22Rv1 (cell line): ENCODE measurements at regions not wholly inside any gene's neighbourhood (a gene's known extent, or its start where the extent isn't known, plus 50 kb on each side); places are given as distances from the start of the nearest gene placed in this dataset.
A peak's percentile ranks its signal among the peaks of the same experiment; 100 is the strongest.

Source experiments
- H3K27ac ChIP-seq: fragments of 450-650 bp; 2 replicates; pipeline ENCODE4 v1.5.1; 2017
- ZFX ChIP-seq: fragments of 450-650 bp; IDR thresholded peaks from 2 replicates; pipeline ENCODE4 v1.6.1; 2017; ENCODE audit warnings: antibody characterized with exemption, borderline replicate concordance
- TF ChIP-seq, protein P1 (sequence below): fragments of 450-650 bp; IDR thresholded peaks from 2 replicates; pipeline ENCODE4 v1.5.1; 2017; ENCODE audit warnings: mild to moderate bottlenecking

DNA sequence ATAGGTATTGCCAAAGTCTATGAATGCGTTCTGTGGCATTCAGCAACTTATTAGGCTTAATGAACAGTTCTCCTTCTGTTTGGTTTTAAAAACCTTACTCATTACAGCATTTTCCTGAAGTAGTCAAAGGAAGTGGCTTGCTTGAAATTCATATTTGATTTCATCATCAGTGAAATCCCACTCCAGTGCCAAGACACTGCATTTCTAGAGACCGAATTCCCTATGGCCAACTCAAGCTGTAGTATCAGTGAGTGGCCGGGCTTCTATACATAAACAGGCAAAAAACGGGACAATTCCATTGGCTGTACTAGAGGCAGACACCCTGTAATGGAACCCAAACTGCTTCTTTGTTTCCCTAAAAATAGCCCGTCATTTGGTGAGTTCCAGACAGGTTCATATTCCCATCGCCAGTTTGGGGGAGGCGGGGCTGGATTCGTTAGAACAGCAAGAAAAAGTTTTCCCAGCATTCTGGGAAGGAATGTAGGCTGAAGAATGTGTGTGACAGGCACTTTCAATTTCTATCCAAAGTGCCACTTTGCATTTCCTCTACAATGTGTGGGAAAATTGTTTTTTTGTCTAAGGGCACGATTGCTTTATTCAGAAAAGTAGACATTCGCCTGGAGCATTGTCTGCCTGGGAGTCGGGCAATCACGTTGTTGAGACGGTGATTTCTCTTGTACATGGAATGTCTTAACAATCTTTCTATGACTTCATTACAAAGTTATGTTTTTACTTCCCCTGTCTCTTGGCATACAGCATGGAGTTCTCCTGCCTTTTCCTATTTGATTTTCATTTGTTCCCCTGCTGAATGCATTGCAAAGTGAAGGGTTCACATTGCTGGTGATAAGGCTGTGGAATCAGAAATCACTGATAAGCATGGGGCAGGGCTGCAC, 141.8 kb upstream of the MAST4 start:
- TF ChIP-seq, protein P1, sequence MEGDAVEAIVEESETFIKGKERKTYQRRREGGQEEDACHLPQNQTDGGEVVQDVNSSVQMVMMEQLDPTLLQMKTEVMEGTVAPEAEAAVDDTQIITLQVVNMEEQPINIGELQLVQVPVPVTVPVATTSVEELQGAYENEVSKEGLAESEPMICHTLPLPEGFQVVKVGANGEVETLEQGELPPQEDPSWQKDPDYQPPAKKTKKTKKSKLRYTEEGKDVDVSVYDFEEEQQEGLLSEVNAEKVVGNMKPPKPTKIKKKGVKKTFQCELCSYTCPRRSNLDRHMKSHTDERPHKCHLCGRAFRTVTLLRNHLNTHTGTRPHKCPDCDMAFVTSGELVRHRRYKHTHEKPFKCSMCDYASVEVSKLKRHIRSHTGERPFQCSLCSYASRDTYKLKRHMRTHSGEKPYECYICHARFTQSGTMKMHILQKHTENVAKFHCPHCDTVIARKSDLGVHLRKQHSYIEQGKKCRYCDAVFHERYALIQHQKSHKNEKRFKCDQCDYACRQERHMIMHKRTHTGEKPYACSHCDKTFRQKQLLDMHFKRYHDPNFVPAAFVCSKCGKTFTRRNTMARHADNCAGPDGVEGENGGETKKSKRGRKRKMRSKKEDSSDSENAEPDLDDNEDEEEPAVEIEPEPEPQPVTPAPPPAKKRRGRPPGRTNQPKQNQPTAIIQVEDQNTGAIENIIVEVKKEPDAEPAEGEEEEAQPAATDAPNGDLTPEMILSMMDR = no peak
- TF ChIP-seq ZFX = no peak
- no peak overlapping the region for H3K27ac ChIP-seq

DNA sequence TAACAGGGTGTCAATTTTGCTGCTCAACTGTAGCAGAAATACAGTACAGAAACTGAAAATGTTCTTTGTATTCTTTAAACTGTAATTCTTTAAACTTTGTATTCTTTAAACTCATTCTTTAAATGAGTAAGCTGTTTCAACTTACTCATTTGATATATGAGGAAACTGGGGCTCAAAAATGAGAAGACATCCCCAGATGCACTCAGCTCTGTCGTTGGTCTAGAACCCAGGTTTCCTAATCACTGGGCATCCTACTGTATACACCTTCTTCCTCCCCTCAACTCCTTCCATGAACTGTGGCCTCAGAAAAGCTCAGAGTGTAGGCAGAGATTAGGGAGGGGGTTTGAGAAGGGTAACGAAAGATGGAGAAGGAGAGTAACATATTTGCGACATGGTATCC, 136.5 kb upstream of the MAST4 start:
- H3K27ac ChIP-seq = no peak overlapping the region
- TF ChIP-seq, protein P1 = no peak
- TF ChIP-seq ZFX = no peak

DNA sequence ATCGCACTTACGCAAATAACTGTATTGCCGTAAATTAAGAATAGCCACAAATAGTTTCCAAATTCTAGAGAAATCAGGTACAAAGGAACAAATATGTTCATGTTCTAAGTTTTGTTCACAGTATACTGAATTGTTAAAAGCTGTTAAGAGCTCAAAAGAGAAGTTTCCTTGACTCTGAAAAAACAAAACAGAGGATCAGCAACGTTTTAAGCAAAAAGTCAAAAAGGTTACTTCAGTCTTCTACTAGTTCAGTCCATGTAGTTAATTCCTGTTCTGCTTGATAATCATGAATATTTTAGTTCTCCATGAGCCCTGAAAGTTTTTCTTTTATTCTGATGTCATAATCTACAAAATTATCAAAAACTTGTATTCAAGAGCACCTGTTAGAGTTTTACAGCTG, 128.6 kb upstream of the MAST4 start:
- TF ChIP-seq, protein P1 = no peak
- TF ChIP-seq ZFX = no peak
- no peak overlapping the region for H3K27ac ChIP-seq

DNA sequence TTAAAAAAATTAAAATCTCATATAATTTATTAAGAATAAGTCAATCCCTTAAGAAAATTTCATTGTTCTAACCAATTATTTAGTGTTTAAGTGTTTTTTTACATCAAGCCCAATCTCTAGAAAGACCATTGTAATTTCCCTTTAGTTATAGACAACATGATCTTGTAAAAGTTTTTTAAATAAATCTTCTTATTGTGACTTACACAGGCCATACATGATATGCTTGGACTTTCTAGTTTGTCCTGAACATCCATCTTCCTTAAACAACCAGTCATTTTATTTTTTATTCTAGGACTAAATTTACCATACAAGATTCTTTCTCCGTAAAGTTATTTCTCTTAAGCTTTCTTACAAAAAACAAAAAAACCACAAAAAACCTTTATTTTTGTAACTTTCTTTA, 126.5 kb upstream of the MAST4 start:
- TF ChIP-seq ZFX = no peak
- TF ChIP-seq, protein P1 = no peak

DNA sequence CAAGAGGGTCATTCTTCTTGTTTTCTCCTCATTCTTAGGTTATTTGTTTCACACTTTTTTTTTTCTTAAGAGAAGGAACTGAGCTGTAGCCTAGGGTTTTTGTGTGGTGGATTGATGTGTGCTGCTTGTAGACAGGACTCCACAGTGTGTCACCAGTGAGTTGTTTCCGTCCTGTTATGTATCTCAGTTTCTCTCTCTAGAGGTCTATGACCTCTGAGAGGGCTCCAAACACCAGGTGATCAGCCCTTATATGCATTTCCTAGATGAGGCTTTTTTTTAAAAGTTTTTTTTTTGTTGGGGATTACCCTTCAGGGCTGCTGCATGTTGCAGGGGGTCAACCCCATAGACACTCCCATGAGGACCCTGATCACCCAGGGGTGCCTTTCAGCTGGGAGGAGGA, 124.2 kb upstream of the MAST4 start:
- H3K27ac ChIP-seq = no peak overlapping the region
- TF ChIP-seq, protein P1 = no peak
- no peak for TF ChIP-seq ZFX

More for the DNA sequence above, 126.5 kb upstream of the MAST4 start:
- H3K27ac ChIP-seq = no peak overlapping the region

DNA sequence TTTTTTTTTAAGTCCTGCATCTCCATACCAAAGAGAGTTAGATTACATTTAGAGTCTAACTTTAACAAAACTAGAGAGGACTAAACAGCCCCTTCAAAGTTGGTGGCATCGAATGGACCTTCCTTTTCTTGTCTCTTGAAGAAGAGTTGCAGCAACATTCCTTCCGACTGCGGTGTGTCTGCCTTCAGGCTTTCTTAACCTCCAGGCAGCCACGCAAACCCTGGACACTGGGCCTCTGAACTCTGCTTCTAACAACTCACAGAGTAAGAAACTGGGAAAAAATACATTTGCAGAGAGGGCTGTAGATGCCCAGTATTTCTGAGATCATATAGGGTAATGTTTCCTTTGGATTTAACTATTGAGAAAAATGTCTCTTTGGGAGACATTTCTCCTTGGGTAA, 120.5 kb upstream of the MAST4 start:
- H3K27ac ChIP-seq = no peak overlapping the region
- TF ChIP-seq ZFX = no peak
- TF ChIP-seq, protein P1 = no peak

DNA sequence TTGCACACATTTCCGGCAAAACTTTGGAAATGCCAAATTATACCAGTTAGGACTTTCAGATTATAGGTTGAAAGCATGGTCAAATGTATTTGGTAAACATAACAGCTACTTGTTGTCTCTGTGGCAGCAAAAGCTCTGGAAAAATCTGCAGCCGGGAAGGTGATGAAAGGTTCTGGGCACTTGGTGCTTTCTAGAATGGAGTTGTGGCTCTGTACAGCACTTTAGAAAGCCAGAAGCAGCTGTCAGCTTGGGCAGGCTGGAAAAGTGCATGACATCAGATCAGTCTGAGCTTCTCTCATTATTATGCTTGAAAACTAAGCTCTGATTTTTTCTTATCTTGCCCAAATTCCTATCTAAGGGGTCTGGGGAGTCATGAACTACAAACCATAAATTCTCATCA, 118.6 kb upstream of the MAST4 start:
- no peak overlapping the region for H3K27ac ChIP-seq
- TF ChIP-seq ZFX = no peak

DNA sequence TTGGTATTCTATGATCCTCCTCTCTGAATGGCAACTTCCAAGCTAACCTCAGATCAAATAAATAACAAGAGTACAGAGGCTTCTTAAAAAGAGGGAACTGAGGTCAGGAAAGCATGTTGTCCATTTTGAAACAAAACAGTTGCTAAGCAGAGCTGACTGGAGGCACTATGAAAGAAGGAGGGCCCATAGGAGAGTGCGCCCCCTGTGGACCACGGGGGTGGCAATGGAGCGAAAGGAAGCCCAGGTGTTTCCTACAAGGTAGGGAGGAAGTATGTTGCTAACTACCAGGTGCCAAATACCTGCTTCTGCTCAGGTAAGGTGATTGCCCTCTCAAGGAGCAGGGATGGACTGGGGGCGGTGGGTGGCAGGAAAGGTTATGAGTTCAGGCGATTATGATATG, 101.8 kb upstream of the MAST4 start:
- no peak overlapping the region for H3K27ac ChIP-seq
- TF ChIP-seq ZFX = no peak
- TF ChIP-seq, protein P1 = peak; percentile 33
